C4-2B (cell line): ENCODE measurements at regions not wholly inside any gene's neighbourhood (a gene's known extent, or its start where the extent isn't known, plus 50 kb on each side); places are given as distances from the start of the nearest gene placed in this dataset.

ENCODE experiments used
- H3K27ac ChIP-seq: fragments of 450-650 bp; 2 replicates; pipeline ENCODE4 v1.5.1; 2017
- CTCF ChIP-seq: fragments of 450-650 bp; conservative IDR thresholded peaks from 2 replicates; pipeline ENCODE4 v1.5.1; 2017; ENCODE audit warnings: mild to moderate bottlenecking
- ZFX ChIP-seq: fragments of 450-650 bp; IDR thresholded peaks from 2 replicates; pipeline ENCODE4 v1.6.1; 2017

GRCh38 chr7:33824911-33825459 lies 80.4 kb upstream of the BMPER start:
- no peak for TF ChIP-seq CTCF
- TF ChIP-seq ZFX = no peak
- H3K27ac ChIP-seq = no peak overlapping the region

GRCh38 chr7:33825644-33826043 lies 79.7 kb upstream of the BMPER start:
- TF ChIP-seq ZFX (no peak), CTCF (no peak)
- no peak overlapping the region for H3K27ac ChIP-seq

- H3K27ac ChIP-seq = no peak overlapping the region
- TF ChIP-seq CTCF (no peak), ZFX (no peak)
Measured at GRCh38 chr7:33829536-33829935, 75.8 kb upstream of the BMPER start.

GRCh38 chr7:33831389-33832141 lies 73.8 kb upstream of the BMPER start:
- no peak overlapping the region for H3K27ac ChIP-seq
- TF ChIP-seq ZFX = no peak
- TF ChIP-seq CTCF = no peak

GRCh38 chr7:33832271-33832721 lies 73.0 kb upstream of the BMPER start:
- TF ChIP-seq CTCF (no peak), ZFX (no peak)
- no peak overlapping the region for H3K27ac ChIP-seq

GRCh38 chr7:33836797-33837355 lies 68.5 kb upstream of the BMPER start:
- no peak overlapping the region for H3K27ac ChIP-seq
- no peak for TF ChIP-seq ZFX
- peak; percentile 86 for TF ChIP-seq CTCF

GRCh38 chr7:33837356-33837851 lies 67.9 kb upstream of the BMPER start:
- no peak for TF ChIP-seq ZFX
- TF ChIP-seq CTCF = no peak
- H3K27ac ChIP-seq = no peak overlapping the region
